PC-9 (cell line): ENCODE measurements at regions not wholly inside any gene's neighbourhood (a gene's known extent, or its start where the extent isn't known, plus 50 kb on each side); places are given as distances from the start of the nearest gene placed in this dataset.

ENCODE experiments used
- CTCF ChIP-seq: fragments of 200-600 bp; sonication (generic); conservative IDR thresholded peaks from 2 replicates; pipeline ENCODE4 v1.6.1; 2017; ENCODE audit warnings: mixed run types, antibody characterized with exemption, mild to moderate bottlenecking, moderate library complexity
- EZH2 ChIP-seq: fragments of 200-600 bp; sonication (generic); IDR thresholded peaks from 2 replicates; pipeline ENCODE4 v1.8.0; 2017; ENCODE audit warnings: antibody characterized with exemption, low read depth

- TF ChIP-seq CTCF (no peak), EZH2 (no peak)
These were observed 72.3 kb upstream of the SEPTIN5 start for GRCh38 chr22:19641983-19642451.
